Large intestine (tissue), 3 donors: ENCODE measurements at regions not wholly inside any gene's neighbourhood (a gene's known extent, or its start where the extent isn't known, plus 50 kb on each side); places are given as distances from the start of the nearest gene placed in this dataset.
"Not testable (repeated sequence)": the region's sequence is repeated elsewhere in the genome, so short reads cannot be mapped to it uniquely, and the experiment has no call there.

Source experiments
- DNase-seq, 2 donors: peaks; one replicate each; pipeline versions ENCODE4 v3.0.0 to v3.0.0-alpha.2; 2013
- H3K27ac ChIP-seq: one replicate; pipeline ENCODE4 v1.5.1; 2013; ENCODE audit warnings: low read length
- H3K27me3 ChIP-seq: 2 replicates; pipeline ENCODE4 v1.6.1; 2013; ENCODE audit warnings: low read length; ENCODE audit not compliant: control insufficient read depth, insufficient read depth
- H3K36me3 ChIP-seq: 2 replicates; pipeline ENCODE4 v1.6.1; 2013; ENCODE audit warnings: low read length; ENCODE audit not compliant: control insufficient read depth, insufficient read depth
- H3K4me1 ChIP-seq: one replicate; pipeline ENCODE4 v1.6.1; 2013; ENCODE audit warnings: low read length; ENCODE audit not compliant: control insufficient read depth, insufficient read depth
- H3K4me3 ChIP-seq: one replicate; pipeline ENCODE4 v1.5.1; 2013; ENCODE audit warnings: low read length
- H3K9me3 ChIP-seq: one replicate; pipeline ENCODE4 v1.6.1; 2013; ENCODE audit warnings: mild to moderate bottlenecking, low read depth, low read length, moderate library complexity; ENCODE audit not compliant: control insufficient read depth
- WGBS: methylation state at CpG from one replicate; pipeline ENCODE4 v1.1.5; 2013; ENCODE audit warnings: low lambda C conversion rate; ENCODE audit not compliant: insufficient coverage; 5-methylcytosine and 5-hydroxymethylcytosine counted together

DNA sequence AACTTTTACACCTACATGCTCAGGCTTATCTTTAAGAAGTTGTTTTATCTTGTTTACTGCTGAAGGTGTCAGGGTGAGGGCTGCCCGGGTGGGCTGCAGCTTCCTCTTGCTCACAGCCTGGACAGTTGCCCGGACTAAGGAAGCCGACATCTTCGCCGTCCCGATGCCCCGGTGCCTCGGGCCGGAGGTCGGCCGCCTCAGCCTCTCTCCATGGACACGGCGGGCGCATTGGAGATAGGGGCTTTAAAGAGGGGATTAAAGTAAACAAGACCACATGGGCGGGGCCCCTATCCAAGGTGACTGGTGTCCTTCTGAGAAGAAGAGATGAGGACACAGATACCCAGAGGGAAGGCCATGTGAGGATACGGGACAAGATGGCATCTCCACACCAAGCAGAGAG, 200.4 kb upstream of the HS6ST1 start:
- H3K27me3 ChIP-seq, H3K9me3 ChIP-seq, H3K4me1 ChIP-seq, H3K4me3 ChIP-seq, DNase-seq, H3K36me3 ChIP-seq, H3K27ac ChIP-seq: not testable (repeated sequence)
- WGBS: no CpG with 5 or more reads among the region's 16 CpGs

- no peak overlapping the region for H3K4me3 ChIP-seq
- no CpG with 5 or more reads among the region's 6 CpGs for WGBS
- no peak for DNase-seq
- no peaks in the 10 kb centered on the region for H3K4me1 ChIP-seq
- H3K27me3 ChIP-seq: no peaks in the 10 kb centered on the region
- no peaks in the 10 kb centered on the region for H3K36me3 ChIP-seq
- no peaks in the 10 kb centered on the region for H3K9me3 ChIP-seq
- no peak overlapping the region for H3K27ac ChIP-seq
Measured at GRCh38 chr2:128519517-128520215, 201.0 kb upstream of the HS6ST1 start.

- H3K27ac ChIP-seq: no peak overlapping the region
- no CpG with 5 or more reads among the region's 4 CpGs for WGBS
- H3K36me3 ChIP-seq: no peaks in the 10 kb centered on the region
- DNase-seq: no peak
- H3K27me3 ChIP-seq: no peaks in the 10 kb centered on the region
- no peaks in the 10 kb centered on the region for H3K4me1 ChIP-seq
- no peaks in the 10 kb centered on the region for H3K9me3 ChIP-seq
- no peak overlapping the region for H3K4me3 ChIP-seq
Measured at GRCh38 chr2:128520340-128520739, 201.7 kb upstream of the HS6ST1 start.

DNA sequence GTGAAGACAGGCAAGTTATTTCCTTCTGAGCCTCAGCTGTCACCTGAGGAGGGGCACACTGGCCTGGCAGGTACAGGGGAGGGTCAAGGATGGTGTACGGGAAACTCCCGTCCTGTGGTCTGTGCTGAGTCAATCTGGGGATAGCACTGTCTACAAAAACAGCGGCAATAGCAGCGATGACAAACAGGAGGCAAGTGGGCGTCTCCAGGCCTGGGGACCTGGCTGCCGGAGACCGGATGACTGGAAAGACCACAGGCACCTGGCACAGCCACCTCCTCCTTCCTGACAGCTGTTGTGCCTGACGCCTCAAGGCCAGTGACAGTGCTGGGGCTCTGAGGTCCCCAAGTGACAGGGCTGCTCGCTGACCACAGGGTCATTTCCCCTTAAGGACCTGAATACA, 202.1 kb upstream of the HS6ST1 start:
- WGBS: no CpG with 5 or more reads among the region's 9 CpGs
- Histone ChIP-seq H3K27ac (no peak overlapping the region), H3K4me1 (no peaks in the 10 kb centered on the region), H3K9me3 (no peaks in the 10 kb centered on the region), H3K4me3 (no peak overlapping the region), H3K36me3 (no peaks in the 10 kb centered on the region), H3K27me3 (no peaks in the 10 kb centered on the region)
- no peak for DNase-seq

GRCh38 chr2:128521482-128521881, 202.8 kb upstream of the HS6ST1 start:
- H3K4me3 ChIP-seq: no peak overlapping the region
- H3K36me3 ChIP-seq: no peaks in the 10 kb centered on the region
- WGBS: no CpG with 5 or more reads among the region's 4 CpGs
- no peak for DNase-seq
- H3K27ac ChIP-seq: no peak overlapping the region
- H3K4me1 ChIP-seq: no peaks in the 10 kb centered on the region
- no peaks in the 10 kb centered on the region for H3K27me3 ChIP-seq
- no peaks in the 10 kb centered on the region for H3K9me3 ChIP-seq

GRCh38 chr2:128522829-128523228, 204.2 kb upstream of the HS6ST1 start:
- H3K4me3 ChIP-seq: no peak overlapping the region
- no peaks in the 10 kb centered on the region for H3K36me3 ChIP-seq
- no peaks in the 10 kb centered on the region for H3K27me3 ChIP-seq
- DNase-seq: no peak
- H3K9me3 ChIP-seq: no peaks in the 10 kb centered on the region
- H3K27ac ChIP-seq: no peak overlapping the region
- WGBS: no CpG with 5 or more reads among the region's 7 CpGs
- H3K4me1 ChIP-seq: no peaks in the 10 kb centered on the region

DNA sequence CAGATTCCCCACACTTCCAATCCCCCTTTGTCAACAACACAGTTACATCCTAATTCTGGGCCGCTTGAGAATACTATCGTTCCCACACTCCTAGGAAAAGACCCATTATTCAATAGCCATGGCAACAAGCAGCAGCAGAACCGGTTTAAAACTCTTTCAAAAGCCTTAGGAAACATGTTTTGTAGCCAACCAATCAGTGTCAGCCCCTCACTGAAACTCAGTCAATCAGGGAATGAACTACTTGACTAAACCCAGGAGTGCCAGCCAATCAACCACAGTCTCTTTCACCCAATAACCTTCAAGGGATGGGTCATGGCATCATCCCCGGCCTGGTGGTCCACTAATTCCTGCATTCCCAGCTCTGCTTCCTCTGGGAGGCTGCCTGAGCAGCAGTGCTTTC, 204.8 kb upstream of the HS6ST1 start:
- Histone ChIP-seq H3K4me1 (no peaks in the 10 kb centered on the region), H3K27me3 (no peaks in the 10 kb centered on the region), H3K27ac (no peak overlapping the region), H3K36me3 (no peaks in the 10 kb centered on the region), H3K9me3 (no peaks in the 10 kb centered on the region), H3K4me3 (no peak overlapping the region)
- DNase-seq: no peak
- 67% methylated on average over 2 of the region's 4 CpGs for WGBS

GRCh38 chr2:128524183-128524582, 205.5 kb upstream of the HS6ST1 start:
- no CpG with 5 or more reads among the region's 6 CpGs for WGBS
- no peak overlapping the region for H3K4me3 ChIP-seq
- H3K36me3 ChIP-seq: no peaks in the 10 kb centered on the region
- H3K9me3 ChIP-seq: no peaks in the 10 kb centered on the region
- no peaks in the 10 kb centered on the region for H3K27me3 ChIP-seq
- no peak for DNase-seq
- H3K27ac ChIP-seq: no peak overlapping the region
- H3K4me1 ChIP-seq: no peaks in the 10 kb centered on the region

DNA sequence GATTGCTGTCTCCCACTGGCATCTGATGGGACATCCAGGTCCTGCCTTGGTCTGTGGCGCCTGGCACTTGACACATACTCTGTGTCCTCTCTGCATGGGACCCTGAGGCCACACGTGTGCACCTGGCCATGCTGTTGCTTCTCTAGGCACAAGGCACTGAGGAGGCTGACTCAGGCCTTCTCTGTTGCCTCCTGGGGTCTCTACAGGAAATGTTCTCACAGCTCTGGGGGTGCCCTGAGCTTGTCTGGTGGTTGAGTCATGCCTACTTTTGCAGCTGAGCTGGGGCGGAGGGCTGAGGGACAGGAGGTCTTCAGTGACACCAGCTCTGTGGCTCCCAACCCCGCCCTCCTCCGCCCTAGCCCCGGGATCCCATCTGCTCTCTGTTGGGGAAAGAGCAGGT, 207.0 kb upstream of the HS6ST1 start:
- H3K27me3 ChIP-seq: no peaks in the 10 kb centered on the region
- DNase-seq: no peak
- no peaks in the 10 kb centered on the region for H3K36me3 ChIP-seq
- no peaks in the 10 kb centered on the region for H3K9me3 ChIP-seq
- H3K4me1 ChIP-seq: no peaks in the 10 kb centered on the region
- WGBS: no CpG with 5 or more reads among the region's 6 CpGs
- H3K4me3 ChIP-seq: no peak overlapping the region
- no peak overlapping the region for H3K27ac ChIP-seq

DNA sequence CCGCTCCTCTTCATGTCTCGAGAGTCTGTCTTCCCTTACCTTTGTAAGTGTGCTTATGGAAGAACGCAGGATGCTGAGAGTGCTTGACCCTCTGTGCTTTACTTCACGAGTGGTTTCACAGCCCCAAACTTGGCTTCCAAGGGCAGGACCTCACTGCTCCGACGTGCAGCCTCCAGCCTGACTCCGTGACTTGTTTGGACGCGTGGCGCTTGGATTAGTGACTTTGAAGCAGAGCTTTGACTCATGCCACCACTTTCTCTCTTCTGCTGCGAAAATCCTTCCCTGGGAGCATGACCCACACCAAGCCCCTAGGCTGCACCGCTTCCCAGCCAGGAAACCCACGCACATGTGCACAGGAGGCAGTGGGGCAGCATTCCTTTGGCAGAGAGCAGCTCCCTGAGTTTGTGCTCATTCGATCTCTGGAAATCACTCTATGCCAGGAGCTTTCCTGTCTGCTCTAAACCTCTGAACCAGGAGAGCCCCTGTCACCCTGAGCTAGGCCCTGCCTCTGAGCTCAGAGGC, 207.8 kb upstream of the HS6ST1 start:
- no peak for DNase-seq
- H3K27ac ChIP-seq: no peak overlapping the region
- H3K9me3 ChIP-seq: no peaks in the 10 kb centered on the region
- H3K4me3 ChIP-seq: no peak overlapping the region
- H3K27me3 ChIP-seq: no peaks in the 10 kb centered on the region
- no peaks in the 10 kb centered on the region for H3K36me3 ChIP-seq
- H3K4me1 ChIP-seq: no peaks in the 10 kb centered on the region
- WGBS: no CpG with 5 or more reads among the region's 14 CpGs

DNA sequence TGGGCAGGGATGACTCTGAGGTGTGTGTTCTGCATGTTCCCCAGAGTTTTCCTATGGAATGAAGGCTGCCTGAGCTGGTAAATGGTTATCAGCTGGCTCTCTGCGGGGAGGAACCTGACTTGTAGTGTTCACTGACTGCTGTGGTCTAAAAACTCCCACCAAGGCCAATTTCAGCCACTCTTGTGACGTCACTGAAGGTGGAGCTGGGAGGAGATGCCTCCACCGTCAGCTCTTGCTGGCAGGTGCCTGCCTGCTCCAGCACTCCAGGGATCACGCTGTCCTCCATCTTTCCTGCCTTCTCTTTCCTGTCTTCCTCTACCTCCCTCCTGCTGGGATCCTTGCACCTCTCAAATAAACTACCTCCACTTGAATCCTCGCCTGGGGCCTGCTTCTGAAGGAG, 209.5 kb upstream of the HS6ST1 start:
- H3K27me3 ChIP-seq: no peaks in the 10 kb centered on the region
- no peaks in the 10 kb centered on the region for H3K4me1 ChIP-seq
- H3K27ac ChIP-seq: no peak overlapping the region
- no peaks in the 10 kb centered on the region for H3K36me3 ChIP-seq
- WGBS: 83% methylated on average over 1 of the region's 5 CpGs
- H3K9me3 ChIP-seq: no peaks in the 10 kb centered on the region
- DNase-seq: no peak
- no peak overlapping the region for H3K4me3 ChIP-seq
